ENCODE measurements at regions not wholly inside any gene's neighbourhood (a gene's known extent, or its start where the extent isn't known, plus 50 kb on each side); places are given as distances from the start of the nearest gene placed in this dataset.

DNA sequence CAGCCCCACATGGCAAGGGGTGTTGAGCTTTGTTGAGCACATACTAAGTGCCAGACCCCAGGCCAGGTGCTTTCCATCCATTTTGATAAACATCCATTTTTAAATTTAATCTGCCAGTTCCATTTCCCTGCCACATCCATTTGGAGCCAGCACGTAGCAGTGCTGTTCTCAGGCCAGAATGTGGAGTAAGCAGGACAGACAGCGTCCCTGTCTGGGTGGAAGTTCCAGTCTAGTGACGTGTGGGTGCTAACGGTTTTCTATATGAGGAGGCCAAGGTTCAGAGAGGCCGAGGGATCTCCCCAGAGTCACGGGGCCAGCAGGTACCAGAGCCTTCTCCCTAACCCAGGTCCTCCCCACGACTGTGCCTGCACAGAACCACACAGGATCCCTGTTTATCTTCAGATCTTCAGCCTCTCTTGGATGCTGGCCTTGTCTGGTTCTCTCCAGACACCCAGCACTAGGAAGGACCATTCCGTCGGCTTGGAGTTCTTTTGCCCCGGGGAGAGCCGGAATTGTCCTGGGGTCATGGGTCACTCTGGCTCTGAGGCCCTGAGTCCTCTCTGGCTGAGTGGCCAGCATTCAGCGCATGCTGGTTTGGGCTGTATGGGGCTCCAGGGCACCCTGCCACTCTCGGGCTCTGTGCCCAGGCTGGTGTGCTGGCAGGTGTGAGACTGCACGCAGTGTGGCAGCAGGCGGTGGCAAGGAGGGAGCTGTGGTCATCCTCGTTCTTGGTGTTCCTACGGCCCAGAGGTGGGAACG lies 63.6 kb upstream of the PPARA start:
- Histone ChIP-seq H3K79me2 (ENCODE audit: insufficient read depth, low read length) (no peaks in the 10 kb centered on the region), H3K4me2 (ENCODE audit: low read length) (no peak overlapping the region), H3F3A (ENCODE audit: insufficient read depth, low read length) (no peaks in the 10 kb centered on the region), H3K36me3 (ENCODE audit: insufficient read depth, low read length) (peaks cover 24% of the 10 kb centered on the region), H2AFZ (ENCODE audit: low read length) (no peak overlapping the region), H3K27me3 (ENCODE audit: insufficient read depth, low read length) (no peaks in the 10 kb centered on the region), H3K9me3 (ENCODE audit: low read length) (no peaks in the 10 kb centered on the region), H3K27ac (ENCODE audit: low read depth, low read length, poor library complexity, severe bottlenecking) (no peak overlapping the region), H3K9me2 (ENCODE audit: low read depth, low read length) (no peaks in the 10 kb centered on the region), H3K9ac (ENCODE audit: low read length) (no peak overlapping the region), H3K4me1 (ENCODE audit: insufficient read depth, low read length, severe bottlenecking) (peaks cover 9% of the 10 kb centered on the region), H4K20me1 (ENCODE audit: insufficient read depth, low read length) (no peaks in the 10 kb centered on the region), H3K4me3 (ENCODE audit: low read depth, low read length, poor library complexity, severe bottlenecking) (no peak overlapping the region)
- TF ChIP-seq EZH2 (IDR thresholded peaks at IDR 0.05; ENCODE audit: borderline replicate concordance, low read length) = no peak
- TF ChIP-seq, protein P1, sequence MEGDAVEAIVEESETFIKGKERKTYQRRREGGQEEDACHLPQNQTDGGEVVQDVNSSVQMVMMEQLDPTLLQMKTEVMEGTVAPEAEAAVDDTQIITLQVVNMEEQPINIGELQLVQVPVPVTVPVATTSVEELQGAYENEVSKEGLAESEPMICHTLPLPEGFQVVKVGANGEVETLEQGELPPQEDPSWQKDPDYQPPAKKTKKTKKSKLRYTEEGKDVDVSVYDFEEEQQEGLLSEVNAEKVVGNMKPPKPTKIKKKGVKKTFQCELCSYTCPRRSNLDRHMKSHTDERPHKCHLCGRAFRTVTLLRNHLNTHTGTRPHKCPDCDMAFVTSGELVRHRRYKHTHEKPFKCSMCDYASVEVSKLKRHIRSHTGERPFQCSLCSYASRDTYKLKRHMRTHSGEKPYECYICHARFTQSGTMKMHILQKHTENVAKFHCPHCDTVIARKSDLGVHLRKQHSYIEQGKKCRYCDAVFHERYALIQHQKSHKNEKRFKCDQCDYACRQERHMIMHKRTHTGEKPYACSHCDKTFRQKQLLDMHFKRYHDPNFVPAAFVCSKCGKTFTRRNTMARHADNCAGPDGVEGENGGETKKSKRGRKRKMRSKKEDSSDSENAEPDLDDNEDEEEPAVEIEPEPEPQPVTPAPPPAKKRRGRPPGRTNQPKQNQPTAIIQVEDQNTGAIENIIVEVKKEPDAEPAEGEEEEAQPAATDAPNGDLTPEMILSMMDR (IDR thresholded peaks at IDR 0.05; ENCODE audit: low read length) = no peak

- Histone ChIP-seq H3K9me3 (ENCODE audit: low read length) (no peaks in the 10 kb centered on the region), H4K20me1 (ENCODE audit: insufficient read depth, low read length) (no peaks in the 10 kb centered on the region), H3K9ac (ENCODE audit: low read length) (no peak overlapping the region), H3K4me2 (ENCODE audit: low read length) (no peak overlapping the region), H3K9me2 (ENCODE audit: low read depth, low read length) (no peaks in the 10 kb centered on the region), H3K79me2 (ENCODE audit: insufficient read depth, low read length) (no peaks in the 10 kb centered on the region), H2AFZ (ENCODE audit: low read length) (no peak overlapping the region), H3K27me3 (ENCODE audit: insufficient read depth, low read length) (no peaks in the 10 kb centered on the region), H3K4me3 (ENCODE audit: low read depth, low read length, poor library complexity, severe bottlenecking) (no peak overlapping the region), H3K4me1 (ENCODE audit: insufficient read depth, low read length, severe bottlenecking) (peaks cover 4% of the 10 kb centered on the region), H3K27ac (ENCODE audit: low read depth, low read length, poor library complexity, severe bottlenecking) (no peak overlapping the region), H3K36me3 (ENCODE audit: insufficient read depth, low read length) (peaks cover 29% of the 10 kb centered on the region), H3F3A (ENCODE audit: insufficient read depth, low read length) (no peaks in the 10 kb centered on the region)
- TF ChIP-seq, protein P1 (IDR thresholded peaks at IDR 0.05; ENCODE audit: low read length) = no peak
- no peak for TF ChIP-seq EZH2 (IDR thresholded peaks at IDR 0.05; ENCODE audit: borderline replicate concordance, low read length)
Observed at GRCh38 chr22:46087336-46087690, 63.0 kb upstream of the PPARA start.

DNA sequence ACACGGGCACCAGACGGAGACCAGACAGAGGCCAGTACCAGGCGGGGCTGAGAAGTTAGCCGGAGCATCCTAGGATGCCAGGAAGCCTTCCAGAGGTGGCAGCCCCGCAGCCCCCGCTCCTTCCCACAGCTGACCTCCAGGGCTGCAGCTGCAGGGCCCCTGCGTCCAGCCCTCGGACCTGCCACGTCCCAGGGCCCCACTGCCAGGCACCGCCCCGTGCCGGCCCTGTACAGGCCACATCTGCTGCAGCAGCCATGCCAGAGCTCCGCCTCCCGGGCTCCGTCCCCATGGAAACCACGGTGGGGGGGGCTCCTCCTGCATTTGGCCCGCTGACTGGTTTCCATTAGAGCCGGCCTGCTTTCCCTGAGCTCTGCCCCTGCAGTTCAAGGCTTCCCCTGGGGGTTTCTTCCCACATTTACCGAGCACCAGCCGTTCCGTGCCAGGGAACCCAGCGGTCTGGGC lies 62.5 kb upstream of the PPARA start:
- Histone ChIP-seq H3K4me2 (ENCODE audit: low read length) (no peak overlapping the region), H3F3A (ENCODE audit: insufficient read depth, low read length) (no peaks in the 10 kb centered on the region), H3K79me2 (ENCODE audit: insufficient read depth, low read length) (no peaks in the 10 kb centered on the region), H3K36me3 (ENCODE audit: insufficient read depth, low read length) (peaks cover 30% of the 10 kb centered on the region), H3K9me3 (ENCODE audit: low read length) (no peaks in the 10 kb centered on the region), H2AFZ (ENCODE audit: low read length) (no peak overlapping the region), H3K9me2 (ENCODE audit: low read depth, low read length) (no peaks in the 10 kb centered on the region), H4K20me1 (ENCODE audit: insufficient read depth, low read length) (no peaks in the 10 kb centered on the region), H3K4me3 (ENCODE audit: low read depth, low read length, poor library complexity, severe bottlenecking) (no peak overlapping the region), H3K4me1 (ENCODE audit: insufficient read depth, low read length, severe bottlenecking) (peaks cover under 1% of the 10 kb centered on the region), H3K27ac (ENCODE audit: low read depth, low read length, poor library complexity, severe bottlenecking) (no peak overlapping the region), H3K9ac (ENCODE audit: low read length) (no peak overlapping the region), H3K27me3 (ENCODE audit: insufficient read depth, low read length) (no peaks in the 10 kb centered on the region)
- TF ChIP-seq EZH2 (IDR thresholded peaks at IDR 0.05; ENCODE audit: borderline replicate concordance, low read length) = no peak
- TF ChIP-seq, protein P1 (IDR thresholded peaks at IDR 0.05; ENCODE audit: low read length) = no peak

Measured in OCI-LY1 (cell line).